AG09319 (cell line): ENCODE measurements at regions not wholly inside any gene's neighbourhood (a gene's known extent, or its start where the extent isn't known, plus 50 kb on each side); places are given as distances from the start of the nearest gene placed in this dataset.
"Not testable (repeated sequence)": the region's sequence is repeated elsewhere in the genome, so short reads cannot be mapped to it uniquely, and the experiment has no call there.

Experiments used
- DNase-seq: peaks from one replicate; pipeline ENCODE4 v3.0.0-alpha.2; 2010; ENCODE audit warnings: low read depth; ENCODE audit errors: extremely low read depth
- CTCF ChIP-seq: IDR thresholded peaks from 2 replicates; pipeline ENCODE4 v1.5.1; 2011; ENCODE audit warnings: low read depth, mild to moderate bottlenecking, inconsistent platforms, low read length, moderate library complexity

GRCh38 chr10:42233461-42234206 lies 404.7 kb downstream of the ZNF33B start:
- DNase-seq, result not testable (repeated sequence)

- not testable (repeated sequence) for DNase-seq
These were observed 405.4 kb downstream of the ZNF33B start for GRCh38 chr10:42232955-42233354.

DNA sequence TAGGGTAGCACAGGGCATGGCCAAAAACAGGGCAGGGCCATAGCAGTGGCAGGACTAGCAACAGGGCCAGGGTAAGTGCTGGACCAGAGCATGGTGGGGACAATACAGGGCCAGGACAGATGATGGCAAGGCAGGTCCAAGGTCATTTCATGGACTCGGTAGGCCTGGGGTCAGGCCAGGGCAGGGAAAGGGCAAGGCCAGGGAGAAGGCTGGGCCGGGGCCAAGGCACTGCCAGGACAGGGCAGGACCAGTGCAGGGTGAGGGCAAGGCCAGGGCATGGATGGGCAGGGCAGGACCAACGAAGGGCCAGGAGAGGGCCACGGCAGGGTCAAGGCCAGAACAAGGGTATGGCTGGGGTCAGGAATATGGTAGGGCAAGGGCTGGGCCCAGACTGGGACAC lies 407.6 kb downstream of the ZNF33B start:
- not testable (repeated sequence) for DNase-seq

DNA sequence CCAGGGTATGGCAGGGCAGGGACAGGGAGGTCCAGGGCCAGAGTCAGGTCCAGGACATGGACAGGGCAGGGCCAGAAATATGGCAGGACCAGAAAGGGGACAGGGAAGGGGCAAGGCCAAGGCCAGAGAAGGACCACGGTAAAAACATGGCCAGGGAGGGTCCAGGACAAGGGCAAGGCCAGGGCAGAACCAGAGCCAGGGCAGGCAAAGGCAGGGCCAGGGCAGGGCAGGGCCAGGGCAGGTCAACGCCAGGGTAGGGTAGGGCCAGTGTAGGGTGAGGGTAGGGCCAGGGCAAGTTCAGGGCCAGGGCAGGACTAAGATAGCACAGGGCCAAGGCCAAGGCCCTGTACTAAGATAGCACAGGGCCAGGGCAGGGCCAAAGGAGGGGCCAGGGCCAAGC lies 408.3 kb downstream of the ZNF33B start:
- DNase-seq, result not testable (repeated sequence)

GRCh38 chr10:42227859-42228258 lies 410.5 kb downstream of the ZNF33B start:
- DNase-seq, result not testable (repeated sequence)

- DNase-seq, result not testable (repeated sequence)
These were observed 444.8 kb downstream of the ZNF33B start for GRCh38 chr10:42193588-42193987.

DNA sequence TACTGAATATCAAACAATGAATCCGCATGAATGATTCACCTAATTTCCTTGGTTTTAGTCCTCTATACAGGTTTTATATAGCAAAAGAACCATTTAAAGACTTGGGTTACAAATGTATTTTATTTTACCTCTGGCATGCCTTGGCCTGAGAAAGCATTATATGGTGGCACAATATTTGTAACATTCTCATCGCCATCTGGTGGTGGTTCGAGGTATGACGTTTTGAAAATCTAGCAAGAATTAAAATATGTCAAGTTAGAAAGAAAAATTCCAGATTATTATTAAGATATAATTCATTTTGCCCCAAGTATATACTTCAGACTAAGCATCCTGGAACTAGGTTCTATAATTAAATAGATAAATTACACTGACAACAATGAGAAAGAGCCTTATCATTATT lies 445.9 kb downstream of the ZNF33B start:
- TF ChIP-seq CTCF, result peak; percentile 40

GRCh38 chr10:42187501-42188195 lies 450.7 kb downstream of the ZNF33B start:
- not testable (repeated sequence) for DNase-seq

More for the DNA sequence above, 445.9 kb downstream of the ZNF33B start:
- not testable (repeated sequence) for DNase-seq

GRCh38 chr10:42177793-42178689 lies 460.3 kb downstream of the ZNF33B start:
- peak; percentile 40 for TF ChIP-seq CTCF
- not testable (repeated sequence) for DNase-seq

DNA sequence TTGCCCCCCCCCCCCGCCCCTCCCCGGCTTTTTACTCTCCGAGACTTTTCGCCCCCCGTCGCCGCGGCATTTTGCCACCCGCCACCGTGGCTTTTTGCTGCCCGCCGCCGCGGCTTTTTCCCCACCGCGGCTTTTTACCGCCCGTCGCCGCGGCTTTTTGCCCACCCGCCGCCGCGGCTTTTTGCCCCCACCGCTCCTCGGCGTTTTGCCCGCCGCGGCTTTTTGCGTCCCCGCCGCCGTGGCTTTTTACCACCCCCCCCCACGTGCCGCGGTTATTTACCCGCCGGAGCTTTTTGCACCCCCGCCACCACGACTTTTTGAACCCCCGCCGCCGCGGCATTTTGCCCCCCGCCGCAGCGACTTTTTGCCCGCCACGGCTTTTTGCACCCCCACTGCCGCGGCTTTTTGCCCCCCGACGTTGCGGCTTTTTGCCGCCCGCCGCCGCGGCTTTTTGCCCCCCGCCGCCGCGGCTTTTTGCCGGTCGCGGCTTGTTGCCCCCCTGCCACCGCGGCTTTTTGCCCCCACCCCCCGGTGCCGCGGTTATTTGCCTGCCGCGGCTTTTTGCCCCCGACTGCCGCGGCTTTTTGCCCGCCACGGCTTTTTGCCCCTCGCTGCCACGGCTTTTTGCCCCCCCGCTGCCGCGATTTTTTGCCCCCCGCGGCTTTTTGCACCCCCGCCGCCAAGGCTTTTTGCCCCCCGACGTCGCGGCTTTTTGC lies 461.1 kb downstream of the ZNF33B start:
- DNase-seq, result no peak

More for the DNA sequence above, 461.1 kb downstream of the ZNF33B start:
- no peak for TF ChIP-seq CTCF
